Astrocyte (in vitro differentiated cells and primary cell): ENCODE measurements at regions not wholly inside any gene's neighbourhood (a gene's known extent, or its start where the extent isn't known, plus 50 kb on each side); places are given as distances from the start of the nearest gene placed in this dataset.

Experiments
- EZH2 ChIP-seq: IDR thresholded peaks from 2 replicates; pipeline ENCODE4 v1.6.1; 2012; ENCODE audit warnings: mild to moderate bottlenecking, low read length, inconsistent platforms; ENCODE audit not compliant: insufficient read depth
- TF ChIP-seq, protein P1 (sequence below): IDR thresholded peaks from 2 replicates; pipeline ENCODE4 v1.5.1; 2011; ENCODE audit warnings: low read depth, mild to moderate bottlenecking, inconsistent platforms, low read length, moderate library complexity; ENCODE audit not compliant: insufficient read depth

DNA sequence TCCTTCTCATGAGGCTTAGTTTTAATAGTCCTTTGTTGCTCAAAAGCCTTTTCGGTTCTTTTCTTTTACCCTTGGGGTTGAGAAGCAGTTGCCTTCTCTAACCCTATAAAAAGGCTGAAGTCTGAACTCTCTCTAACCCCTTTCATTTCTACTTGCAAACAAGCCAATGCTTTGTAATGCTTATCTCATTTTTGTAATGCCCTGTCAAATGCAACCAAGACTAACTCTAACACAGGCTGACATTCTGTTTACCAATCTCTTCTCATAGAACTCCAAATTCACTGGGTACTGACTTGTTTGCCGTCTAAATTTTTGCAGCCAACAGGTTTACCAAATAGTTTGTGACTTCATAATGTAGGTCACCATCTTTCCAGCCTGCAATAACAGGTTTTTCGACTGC lies 233.9 kb upstream of the SNX7 start:
- TF ChIP-seq, protein P1, sequence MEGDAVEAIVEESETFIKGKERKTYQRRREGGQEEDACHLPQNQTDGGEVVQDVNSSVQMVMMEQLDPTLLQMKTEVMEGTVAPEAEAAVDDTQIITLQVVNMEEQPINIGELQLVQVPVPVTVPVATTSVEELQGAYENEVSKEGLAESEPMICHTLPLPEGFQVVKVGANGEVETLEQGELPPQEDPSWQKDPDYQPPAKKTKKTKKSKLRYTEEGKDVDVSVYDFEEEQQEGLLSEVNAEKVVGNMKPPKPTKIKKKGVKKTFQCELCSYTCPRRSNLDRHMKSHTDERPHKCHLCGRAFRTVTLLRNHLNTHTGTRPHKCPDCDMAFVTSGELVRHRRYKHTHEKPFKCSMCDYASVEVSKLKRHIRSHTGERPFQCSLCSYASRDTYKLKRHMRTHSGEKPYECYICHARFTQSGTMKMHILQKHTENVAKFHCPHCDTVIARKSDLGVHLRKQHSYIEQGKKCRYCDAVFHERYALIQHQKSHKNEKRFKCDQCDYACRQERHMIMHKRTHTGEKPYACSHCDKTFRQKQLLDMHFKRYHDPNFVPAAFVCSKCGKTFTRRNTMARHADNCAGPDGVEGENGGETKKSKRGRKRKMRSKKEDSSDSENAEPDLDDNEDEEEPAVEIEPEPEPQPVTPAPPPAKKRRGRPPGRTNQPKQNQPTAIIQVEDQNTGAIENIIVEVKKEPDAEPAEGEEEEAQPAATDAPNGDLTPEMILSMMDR = no peak
- TF ChIP-seq EZH2 = no peak
